Stomach (tissue), 8 donors: ENCODE measurements at regions not wholly inside any gene's neighbourhood (a gene's known extent, or its start where the extent isn't known, plus 50 kb on each side); places are given as distances from the start of the nearest gene placed in this dataset.

Experiments used
- DNase-seq, 2 donors: peaks; one replicate each; pipeline versions ENCODE4 v3.0.0 to v3.0.0-alpha.2; 2013 to 2019
- H3K27ac ChIP-seq, 5 donors: fragments of 200-600 bp in 4 of 5; sonication (generic) in 4 of 5; one replicate each; pipeline ENCODE4 v1.5.1; 2013 to 2019; ENCODE audit warnings: mild to moderate bottlenecking in 1 of 5, moderate library complexity in 1 of 5
- H3K27me3 ChIP-seq, 3 donors: fragments of 200-600 bp; sonication (generic); one replicate each; pipeline ENCODE4 v1.5.1; 2017 to 2019; ENCODE audit warnings: mixed run types in 1 of 3
- H3K36me3 ChIP-seq, 4 donors: fragments of 200-600 bp; sonication (generic); 1 replicate in 3 of 4; 2 replicates in 1 of 4; pipeline ENCODE4 v1.5.1; 2016 to 2019
- H3K4me1 ChIP-seq, 4 donors: fragments of 200-600 bp; sonication (generic); one replicate each; pipeline ENCODE4 v1.5.1; 2016 to 2019
- H3K4me3 ChIP-seq, 4 donors: fragments of 200-600 bp; sonication (generic) in 3 of 4; one replicate each; pipeline ENCODE4 v1.5.1; 2016 to 2019; ENCODE audit warnings: mild to moderate bottlenecking in 1 of 4
- H3K9me3 ChIP-seq, 4 donors: fragments of 200-600 bp; sonication (generic); one replicate each; pipeline ENCODE4 v1.5.1; 2016 to 2019
- CTCF ChIP-seq, 7 experiments: fragments of 450-650 bp in 4 of 7; fragments of 200-600 bp in 3 of 7; sonication (generic) in 3 of 7; IDR thresholded peaks; one replicate each; pipeline ENCODE4 v1.5.1; 2016 to 2019; ENCODE audit warnings: antibody characterized with exemption in 7 of 7, control low read depth in 2 of 7, mild to moderate bottlenecking in 1 of 7
- EP300 ChIP-seq: sonication (generic); formaldehyde crosslinking; IDR thresholded peaks from one replicate; pipeline ENCODE4 v1.6.1; 2017; ENCODE audit warnings: antibody characterized with exemption
- POLR2A ChIP-seq, 4 donors: fragments of 450-650 bp; IDR thresholded peaks; one replicate each; pipeline ENCODE4 v1.6.1; 2016; ENCODE audit warnings: antibody characterized with exemption in 4 of 4, control low read depth in 2 of 4, mild to moderate bottlenecking in 1 of 4, moderate library complexity in 1 of 4
- POLR2AphosphoS5 ChIP-seq, 3 donors: sonication (generic); formaldehyde crosslinking; IDR thresholded peaks; one replicate each; pipeline ENCODE4 v1.6.1; 2016; ENCODE audit warnings: antibody characterized with exemption in 3 of 3
- WGBS, 5 donors: extraction: QIAGEN DNeasy Blood & Tissue Kit in 3 of 5; methylation state at CpG; one replicate each; pipeline versions ENCODE4 v1.1.5 to v1.1.7; 2013 to 2018; 5-methylcytosine and 5-hydroxymethylcytosine counted together
- intact Hi-C: fragments of 100-400 bp; cut with DNase I; formaldehyde crosslinking; loops from one replicate; pipeline ENCODE4 v1.15.1; 2023; ENCODE audit warnings: low total_unique reads
- donor health status: healthy with polysubstance abuse.
- donor health status: Bipolar disorder and iron deficiency.
- donor health status: healthy.

- WGBS, 5 donors, result 44 to 57% (median 48%) methylated on average over 4 of the region's 4 CpGs
- intact Hi-C loops, result no loop called here
Observed at GRCh38 chr5:12175914-12176585, 271.8 kb upstream of the CTNND2 start.

GRCh38 chr5:12174734-12175133 lies 270.5 kb upstream of the CTNND2 start:
- TF ChIP-seq CTCF (IDR thresholded peaks at IDR 0.05) (no peak), EP300 (no peak), POLR2AphosphoS5 (IDR thresholded peaks at IDR 0.05) (no peak), POLR2A (IDR thresholded peaks at IDR 0.05) (no peak)
- Histone ChIP-seq H3K27ac (no peak overlapping the region), H3K4me1 (no peaks in the 10 kb centered on the region), H3K4me3 (no peak overlapping the region), H3K27me3 (no peaks in the 10 kb centered on the region), H3K9me3 (peaks cover 0 to 5% (median 0%) of the 10 kb centered on the region in 4 donors), H3K36me3 (no peaks in the 10 kb centered on the region)
- intact Hi-C loops, result no loop called here
- WGBS, 5 donors, result 65 to 77% (median 74%) methylated on average over 2 of the region's 2 CpGs
- DNase-seq, result no peak

More at GRCh38 chr5:12175914-12176585, 271.8 kb upstream of the CTNND2 start:
- Histone ChIP-seq H3K27me3 (no peaks in the 10 kb centered on the region), H3K4me1 (no peaks in the 10 kb centered on the region), H3K4me3 (no peak overlapping the region), H3K9me3 (peaks cover 0 to 1% (median 0%) of the 10 kb centered on the region in 4 donors), H3K36me3 (no peaks in the 10 kb centered on the region), H3K27ac (no peak overlapping the region)
- TF ChIP-seq CTCF (IDR thresholded peaks at IDR 0.05), result no peak
- no peak for TF ChIP-seq POLR2AphosphoS5 (IDR thresholded peaks at IDR 0.05)
- TF ChIP-seq EP300, result no peak
- no peak for TF ChIP-seq POLR2A (IDR thresholded peaks at IDR 0.05)
- no peak for DNase-seq

GRCh38 chr5:12169536-12169935 lies 265.3 kb upstream of the CTNND2 start:
- H3K4me1 ChIP-seq, result no peaks in the 10 kb centered on the region
- WGBS, 5 donors, result 38 to 73% (median 62%) methylated on average over 1 of the region's 1 CpG
- TF ChIP-seq CTCF (IDR thresholded peaks at IDR 0.05) (no peak), POLR2AphosphoS5 (IDR thresholded peaks at IDR 0.05) (no peak), POLR2A (IDR thresholded peaks at IDR 0.05) (no peak), EP300 (no peak)
- no peaks in the 10 kb centered on the region for H3K36me3 ChIP-seq
- peaks cover 0 to 5% (median 0%) of the 10 kb centered on the region in 4 donors for H3K9me3 ChIP-seq
- no peak for DNase-seq
- no peak overlapping the region for H3K4me3 ChIP-seq
- no peaks in the 10 kb centered on the region for H3K27me3 ChIP-seq
- intact Hi-C loops, result no loop called here
- H3K27ac ChIP-seq, result no peak overlapping the region

- no peak overlapping the region for H3K4me3 ChIP-seq
- 53 to 65% (median 61%) methylated on average over 2 of the region's 2 CpGs for WGBS, 5 donors
- no peaks in the 10 kb centered on the region for H3K36me3 ChIP-seq
- DNase-seq, result no peak
- intact Hi-C loops, result no loop called here
- no peaks in the 10 kb centered on the region for H3K4me1 ChIP-seq
- TF ChIP-seq POLR2A (IDR thresholded peaks at IDR 0.05), result no peak
- no peak overlapping the region for H3K27ac ChIP-seq
- no peaks in the 10 kb centered on the region for H3K27me3 ChIP-seq
- H3K9me3 ChIP-seq, result peaks cover 0 to 15% (median 7%) of the 10 kb centered on the region in 4 donors
Observed at GRCh38 chr5:12162863-12163262, 258.6 kb upstream of the CTNND2 start.

- peaks cover 0 to 10% (median 9%) of the 10 kb centered on the region in 4 donors for H3K9me3 ChIP-seq
- no peaks in the 10 kb centered on the region for H3K4me1 ChIP-seq
- DNase-seq, result no peak
- H3K27ac ChIP-seq, result no peak overlapping the region
- H3K27me3 ChIP-seq, result no peaks in the 10 kb centered on the region
- intact Hi-C loops, result no loop called here
- H3K36me3 ChIP-seq, result no peaks in the 10 kb centered on the region
- TF ChIP-seq POLR2A (IDR thresholded peaks at IDR 0.05) (no peak), EP300 (no peak), CTCF (IDR thresholded peaks at IDR 0.05) (no peak)
- no peak overlapping the region for H3K4me3 ChIP-seq
Observed at GRCh38 chr5:12147513-12147912, 243.3 kb upstream of the CTNND2 start.
